Duodenal mucosa (tissue), 2 donors: ENCODE measurements at regions not wholly inside any gene's neighbourhood (a gene's known extent, or its start where the extent isn't known, plus 50 kb on each side); places are given as distances from the start of the nearest gene placed in this dataset.

Experiments
- H3K27ac ChIP-seq: one replicate; pipeline ENCODE4 v1.7.0; 2013; ENCODE audit warnings: low read depth, low read length
- H3K27me3 ChIP-seq, 2 donors: one replicate each; pipeline ENCODE4 v1.7.0; 2013; ENCODE audit warnings: low read length in 2 of 2, control low read depth in 1 of 2; ENCODE audit not compliant: insufficient read depth in 2 of 2, control insufficient read depth in 1 of 2
- H3K36me3 ChIP-seq, 2 donors: one replicate each; pipeline ENCODE4 v1.7.0; 2013; ENCODE audit warnings: low read length in 2 of 2, control low read depth in 1 of 2; ENCODE audit not compliant: insufficient read depth in 2 of 2, control insufficient read depth in 1 of 2
- H3K4me1 ChIP-seq, 2 donors: one replicate each; pipeline ENCODE4 v1.7.0; 2013; ENCODE audit warnings: low read length in 2 of 2, control low read depth in 1 of 2; ENCODE audit not compliant: insufficient read depth in 2 of 2, control insufficient read depth in 1 of 2
- H3K4me3 ChIP-seq, 2 donors: one replicate each; pipeline ENCODE4 v1.7.0; 2013; ENCODE audit warnings: low read length in 2 of 2, low read depth in 1 of 2
- H3K9ac ChIP-seq, 2 donors: one replicate each; pipeline ENCODE4 v1.7.0; 2013; ENCODE audit warnings: low read length in 2 of 2, low read depth in 1 of 2
- H3K9me3 ChIP-seq, 2 donors: one replicate each; pipeline ENCODE4 v1.7.0; 2013; ENCODE audit warnings: low read length in 2 of 2, control low read depth in 1 of 2; ENCODE audit not compliant: control insufficient read depth in 1 of 2

DNA sequence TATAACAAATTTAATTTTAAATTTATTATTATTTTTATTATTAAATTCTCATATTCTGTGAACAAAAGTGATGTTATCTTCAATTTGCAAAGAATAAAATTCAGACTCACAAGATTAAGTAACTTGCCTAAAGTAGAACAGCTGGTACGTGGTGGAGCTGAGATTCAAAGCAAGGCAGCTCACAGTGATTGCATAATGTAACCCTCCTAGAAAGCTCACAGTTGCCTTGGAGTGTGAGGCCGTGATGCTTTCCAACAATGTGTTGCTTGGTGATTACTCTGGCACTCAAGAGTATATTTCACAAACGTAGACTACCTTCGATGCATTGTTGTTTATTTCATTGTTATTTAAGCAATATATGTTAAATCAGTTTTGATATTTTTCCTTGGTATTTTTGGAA is 1039.2 kb upstream of the PABPC4L start:
- H3K9me3 ChIP-seq = no peaks in the 10 kb centered on the region
- no peak overlapping the region for H3K4me3 ChIP-seq
- H3K27me3 ChIP-seq = no peaks in the 10 kb centered on the region
- no peaks in the 10 kb centered on the region for H3K36me3 ChIP-seq
- H3K4me1 ChIP-seq = no peaks in the 10 kb centered on the region
- H3K9ac ChIP-seq = no peak overlapping the region
- no peak overlapping the region for H3K27ac ChIP-seq

DNA sequence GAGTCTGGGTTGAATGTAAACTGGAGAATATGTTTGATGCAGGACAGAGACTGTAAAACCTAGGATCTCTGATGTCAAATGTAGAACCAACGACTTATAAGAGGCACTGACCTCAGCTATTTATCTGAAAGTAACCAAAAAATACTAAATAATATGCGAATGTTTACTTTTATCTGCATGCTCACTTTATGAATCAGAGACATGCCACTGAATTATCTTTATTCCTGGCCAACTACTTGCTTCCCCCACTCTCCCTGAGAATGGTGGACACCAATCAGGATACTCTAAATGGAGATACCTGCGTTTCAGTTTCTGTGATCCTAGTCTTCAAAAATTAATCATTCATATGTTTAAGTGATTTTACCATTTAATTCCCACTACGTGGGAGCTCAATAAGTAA is 1038.4 kb upstream of the PABPC4L start:
- Histone ChIP-seq H3K27ac (no peak overlapping the region), H3K36me3 (no peaks in the 10 kb centered on the region), H3K4me3 (no peak overlapping the region), H3K27me3 (no peaks in the 10 kb centered on the region), H3K9ac (no peak overlapping the region), H3K4me1 (no peaks in the 10 kb centered on the region), H3K9me3 (no peaks in the 10 kb centered on the region)

DNA sequence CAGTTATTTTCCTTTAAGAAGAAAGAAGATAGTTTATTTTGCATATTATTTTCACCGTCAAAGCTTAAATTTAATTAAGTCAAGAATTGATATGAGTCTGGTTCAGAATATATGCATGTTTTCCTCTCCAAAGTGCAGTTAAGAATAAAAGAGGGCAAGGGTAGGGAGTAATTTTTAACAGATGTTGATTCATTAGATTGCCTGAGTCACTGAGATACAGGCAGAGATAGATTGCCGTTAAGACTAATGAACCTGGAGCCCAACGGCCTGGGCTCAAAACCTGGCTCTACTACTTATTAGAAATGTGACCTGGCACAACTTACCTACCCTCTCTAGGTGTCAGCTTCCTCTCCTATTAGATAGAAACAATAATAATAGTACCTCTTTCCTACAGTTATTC is 1037.4 kb upstream of the PABPC4L start:
- Histone ChIP-seq H3K4me3 (no peak overlapping the region), H3K36me3 (no peaks in the 10 kb centered on the region), H3K4me1 (no peaks in the 10 kb centered on the region), H3K9me3 (no peaks in the 10 kb centered on the region), H3K9ac (no peak overlapping the region), H3K27ac (no peak overlapping the region), H3K27me3 (no peaks in the 10 kb centered on the region)

DNA sequence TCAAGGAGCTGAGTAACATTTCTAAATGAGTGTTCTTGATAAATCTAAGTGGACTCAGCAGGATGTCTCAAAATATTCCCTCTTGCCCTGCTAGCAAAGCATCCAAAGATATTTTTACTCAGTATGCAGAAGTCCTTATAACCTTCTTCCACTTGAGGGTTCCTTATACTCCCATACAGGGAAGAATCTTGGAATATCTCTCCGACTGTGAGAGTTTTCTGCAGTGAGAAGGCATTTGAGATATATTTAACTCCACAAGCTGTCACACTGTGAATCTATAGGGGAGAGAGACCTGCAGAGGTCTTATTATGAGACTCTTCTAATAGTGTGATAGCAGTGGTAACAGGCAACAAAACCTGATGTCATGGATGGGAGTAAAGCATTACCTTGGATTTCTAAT is 1034.5 kb upstream of the PABPC4L start:
- no peaks in the 10 kb centered on the region for H3K9me3 ChIP-seq
- no peaks in the 10 kb centered on the region for H3K27me3 ChIP-seq
- H3K27ac ChIP-seq = no peak overlapping the region
- no peaks in the 10 kb centered on the region for H3K4me1 ChIP-seq
- H3K36me3 ChIP-seq = no peaks in the 10 kb centered on the region
- H3K4me3 ChIP-seq = no peak overlapping the region
- no peak overlapping the region for H3K9ac ChIP-seq

DNA sequence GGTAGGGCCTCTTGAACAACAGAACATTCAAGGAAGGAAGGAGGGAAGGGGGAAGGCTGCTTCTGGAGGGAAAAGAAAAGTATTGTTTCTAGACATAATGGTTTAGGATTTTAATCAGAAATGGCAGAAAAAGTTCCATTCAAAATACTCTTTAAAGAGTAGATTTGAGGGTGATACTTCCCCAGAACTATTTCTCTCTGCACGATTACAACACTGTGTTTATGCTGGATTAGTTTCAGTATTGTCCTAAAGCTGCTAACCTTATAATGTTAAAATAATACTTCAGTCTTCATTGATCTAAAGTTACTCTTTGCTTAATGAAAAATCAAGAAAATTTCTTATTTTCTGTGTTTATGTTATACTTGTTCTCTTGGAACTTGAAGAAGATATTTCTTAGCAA is 1026.3 kb upstream of the PABPC4L start:
- Histone ChIP-seq H3K9me3 (no peaks in the 10 kb centered on the region), H3K27ac (no peak overlapping the region), H3K9ac (no peak overlapping the region), H3K36me3 (no peaks in the 10 kb centered on the region), H3K27me3 (no peaks in the 10 kb centered on the region), H3K4me1 (no peaks in the 10 kb centered on the region), H3K4me3 (no peak overlapping the region)

DNA sequence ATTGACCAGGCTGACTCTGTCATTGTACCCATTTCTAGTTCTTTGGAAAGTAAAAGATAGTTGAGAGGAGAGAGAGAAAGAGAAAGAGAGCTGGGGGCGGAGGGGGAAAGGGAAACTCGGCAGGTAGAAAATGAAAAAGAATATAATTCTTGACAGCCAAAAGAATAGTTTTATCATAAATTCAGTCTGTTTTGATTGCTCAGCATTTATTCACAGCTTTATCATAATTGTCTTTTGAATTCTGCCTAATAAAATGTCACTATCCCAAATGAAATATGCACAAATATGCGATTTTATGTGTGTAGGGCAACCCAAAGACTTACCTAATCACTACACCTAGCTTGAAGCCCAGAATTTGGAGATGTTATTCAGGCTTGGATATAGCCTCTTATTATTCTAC is 1024.0 kb upstream of the PABPC4L start:
- no peaks in the 10 kb centered on the region for H3K4me1 ChIP-seq
- no peaks in the 10 kb centered on the region for H3K9me3 ChIP-seq
- no peaks in the 10 kb centered on the region for H3K27me3 ChIP-seq
- H3K36me3 ChIP-seq = no peaks in the 10 kb centered on the region
- H3K4me3 ChIP-seq = no peak overlapping the region
- H3K9ac ChIP-seq = no peak overlapping the region
- H3K27ac ChIP-seq = no peak overlapping the region

DNA sequence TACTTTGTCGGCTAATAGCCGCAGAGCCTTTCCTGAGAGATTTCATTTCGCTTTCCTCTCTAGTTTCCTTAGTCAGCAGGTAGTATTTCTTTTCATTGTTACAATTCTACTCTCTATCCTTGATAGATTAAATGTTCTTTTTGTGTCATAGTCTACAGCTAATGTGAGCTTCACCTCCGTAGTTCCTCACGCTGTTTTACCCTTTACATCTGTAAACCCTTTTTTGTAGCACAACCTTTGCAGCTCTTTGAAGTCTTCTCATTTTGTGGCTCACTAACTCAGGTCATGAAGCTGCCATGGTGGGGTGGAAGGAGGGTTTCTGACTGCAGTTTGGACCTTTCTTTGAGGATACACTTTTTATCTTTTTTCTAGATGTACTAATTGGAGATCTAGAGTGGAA is 1008.8 kb upstream of the PABPC4L start:
- Histone ChIP-seq H3K4me3 (no peak overlapping the region), H3K27me3 (no peaks in the 10 kb centered on the region), H3K9ac (no peak overlapping the region), H3K36me3 (no peaks in the 10 kb centered on the region), H3K27ac (no peak overlapping the region), H3K4me1 (no peaks in the 10 kb centered on the region), H3K9me3 (no peaks in the 10 kb centered on the region)

DNA sequence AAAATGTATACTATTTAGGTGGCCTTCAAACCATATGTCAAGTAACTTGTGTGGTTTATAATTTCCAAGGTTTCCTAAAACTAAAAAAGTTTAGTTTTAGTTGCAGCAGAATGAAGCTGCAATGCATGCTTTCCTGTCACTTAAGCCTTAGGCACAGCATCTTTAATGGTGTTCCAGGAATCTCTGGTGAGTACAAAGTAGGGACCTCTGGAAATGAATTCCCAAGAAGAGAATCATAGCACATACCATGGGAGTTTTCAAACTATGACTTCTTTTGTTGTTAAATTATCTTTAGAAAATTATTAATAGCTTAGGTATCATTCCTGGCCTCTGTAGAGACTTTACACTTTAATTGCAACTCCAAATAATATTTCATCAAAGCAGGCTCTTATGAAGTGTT is 1005.9 kb upstream of the PABPC4L start:
- H3K9me3 ChIP-seq = no peaks in the 10 kb centered on the region
- no peaks in the 10 kb centered on the region for H3K36me3 ChIP-seq
- no peak overlapping the region for H3K9ac ChIP-seq
- H3K27ac ChIP-seq = no peak overlapping the region
- H3K27me3 ChIP-seq = no peaks in the 10 kb centered on the region
- no peaks in the 10 kb centered on the region for H3K4me1 ChIP-seq
- H3K4me3 ChIP-seq = no peak overlapping the region

DNA sequence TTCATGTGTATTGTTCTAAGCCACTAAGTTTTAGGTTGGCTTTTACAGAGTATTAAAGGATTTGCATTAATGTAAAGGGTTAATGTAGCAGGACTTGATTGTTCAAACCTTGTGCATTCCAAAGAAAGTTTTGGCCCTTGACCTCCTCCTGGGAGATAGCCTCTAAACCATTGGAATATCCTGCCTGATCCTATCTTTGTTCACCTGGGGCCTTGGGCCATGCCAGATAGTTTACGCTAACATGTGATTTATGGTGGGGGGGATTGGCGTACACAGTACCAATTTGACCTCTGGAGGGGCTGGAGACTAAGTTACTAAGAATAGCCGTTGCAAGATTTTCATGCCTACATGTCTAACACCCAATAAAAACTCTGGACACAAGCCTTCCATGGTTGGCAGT is 1002.7 kb upstream of the PABPC4L start:
- Histone ChIP-seq H3K27ac (no peak overlapping the region), H3K4me3 (no peak overlapping the region), H3K4me1 (no peaks in the 10 kb centered on the region), H3K9ac (no peak overlapping the region), H3K9me3 (no peaks in the 10 kb centered on the region), H3K36me3 (no peaks in the 10 kb centered on the region), H3K27me3 (no peaks in the 10 kb centered on the region)

DNA sequence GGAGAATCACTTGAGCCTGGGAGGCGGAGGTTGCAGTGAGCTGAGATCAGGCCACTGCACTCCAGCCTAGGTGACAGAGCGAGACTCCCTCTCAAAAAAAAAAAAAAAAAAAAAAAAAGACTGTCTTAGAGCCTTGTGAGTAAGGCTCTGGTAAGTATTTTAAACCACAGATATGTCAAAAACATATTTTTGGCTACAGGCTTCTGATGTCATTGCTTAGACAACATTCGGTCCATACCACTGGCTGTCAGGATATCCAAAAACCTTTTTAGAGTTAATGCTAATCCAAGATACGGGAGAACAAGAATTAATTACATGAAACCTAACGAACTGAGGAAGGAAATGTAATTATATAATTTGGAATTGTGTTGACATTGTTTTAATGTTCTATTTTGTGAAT is 999.5 kb upstream of the PABPC4L start:
- Histone ChIP-seq H3K36me3 (no peaks in the 10 kb centered on the region), H3K4me3 (no peak overlapping the region), H3K27ac (no peak overlapping the region), H3K4me1 (no peaks in the 10 kb centered on the region), H3K9ac (no peak overlapping the region), H3K27me3 (no peaks in the 10 kb centered on the region), H3K9me3 (no peaks in the 10 kb centered on the region)

DNA sequence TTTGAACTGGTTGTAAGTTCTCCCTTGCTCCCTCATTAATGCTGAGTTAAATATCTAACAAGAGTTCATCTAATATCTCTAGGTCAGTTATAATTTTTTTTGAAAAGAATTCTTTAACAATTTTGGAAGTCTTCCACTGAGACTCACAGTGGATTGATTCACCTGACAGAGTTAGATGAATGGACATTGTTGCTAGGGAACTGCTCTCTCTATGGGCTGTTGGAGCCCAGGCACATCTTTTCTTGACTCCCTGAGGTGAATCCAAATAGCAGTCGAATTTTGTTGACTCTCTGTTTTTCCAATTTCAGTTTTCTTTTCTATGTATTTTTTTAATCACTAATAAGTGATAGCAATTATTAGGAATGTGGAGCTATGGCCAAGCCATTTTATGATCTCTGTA is 996.1 kb upstream of the PABPC4L start:
- Histone ChIP-seq H3K9ac (no peak overlapping the region), H3K27ac (no peak overlapping the region), H3K9me3 (peaks cover 0 to 2% of the 10 kb centered on the region in 2 donors), H3K36me3 (no peaks in the 10 kb centered on the region), H3K4me1 (no peaks in the 10 kb centered on the region), H3K27me3 (no peaks in the 10 kb centered on the region), H3K4me3 (no peak overlapping the region)
